ENCODE measurements at regions not wholly inside any gene's neighbourhood (a gene's known extent, or its start where the extent isn't known, plus 50 kb on each side); places are given as distances from the start of the nearest gene placed in this dataset.

GRCh38 chr15:35764661-35765519 lies 218.9 kb upstream of the DPH6 start:
- TF ChIP-seq CTCF (IDR thresholded peaks at IDR 0.05; ENCODE audit: poor library complexity, severe bottlenecking), result no peak
- Histone ChIP-seq H3K4me1 (ENCODE audit: insufficient read depth, poor library complexity, severe bottlenecking) (no peaks in the 10 kb centered on the region), H3K27ac (ENCODE audit: poor library complexity, severe bottlenecking) (no peak overlapping the region), H3K4me3 (ENCODE audit: severe bottlenecking) (no peak overlapping the region), H3K27me3 (ENCODE audit: insufficient read depth, poor library complexity, severe bottlenecking) (no peaks in the 10 kb centered on the region), H3K36me3 (ENCODE audit: low read depth) (no peaks in the 10 kb centered on the region), H3K9me3 (ENCODE audit: severe bottlenecking) (no peaks in the 10 kb centered on the region)
- DNase-seq (ENCODE audit: low spot score) (no peak), ATAC-seq (ENCODE audit: low read depth) (no peak)

- Histone ChIP-seq H3K9me3 (ENCODE audit: severe bottlenecking) (no peaks in the 10 kb centered on the region), H3K27me3 (ENCODE audit: insufficient read depth, poor library complexity, severe bottlenecking) (no peaks in the 10 kb centered on the region), H3K36me3 (ENCODE audit: low read depth) (no peaks in the 10 kb centered on the region), H3K4me1 (ENCODE audit: insufficient read depth, poor library complexity, severe bottlenecking) (no peaks in the 10 kb centered on the region), H3K27ac (ENCODE audit: poor library complexity, severe bottlenecking) (no peak overlapping the region), H3K4me3 (ENCODE audit: severe bottlenecking) (no peak overlapping the region)
- no peak for DNase-seq (ENCODE audit: low spot score)
- no peak for TF ChIP-seq CTCF (IDR thresholded peaks at IDR 0.05; ENCODE audit: poor library complexity, severe bottlenecking)
- no peak for ATAC-seq (ENCODE audit: low read depth)
These were observed 223.0 kb upstream of the DPH6 start for GRCh38 chr15:35768949-35769348.

GRCh38 chr15:35769656-35770055 lies 223.7 kb upstream of the DPH6 start:
- TF ChIP-seq CTCF (IDR thresholded peaks at IDR 0.05; ENCODE audit: poor library complexity, severe bottlenecking), result no peak
- H3K4me3 ChIP-seq (ENCODE audit: severe bottlenecking), result no peak overlapping the region
- DNase-seq (ENCODE audit: low spot score) (no peak), ATAC-seq (ENCODE audit: low read depth) (0 out of 3 replicates have a peak, but pooled peaks have one; percentile 23)
- no peak overlapping the region for H3K27ac ChIP-seq (ENCODE audit: poor library complexity, severe bottlenecking)
- no peaks in the 10 kb centered on the region for H3K27me3 ChIP-seq (ENCODE audit: insufficient read depth, poor library complexity, severe bottlenecking)
- H3K4me1 ChIP-seq (ENCODE audit: insufficient read depth, poor library complexity, severe bottlenecking), result no peaks in the 10 kb centered on the region
- no peaks in the 10 kb centered on the region for H3K36me3 ChIP-seq (ENCODE audit: low read depth)
- H3K9me3 ChIP-seq (ENCODE audit: severe bottlenecking), result no peaks in the 10 kb centered on the region

- ATAC-seq (ENCODE audit: low read depth) (0 out of 3 replicates have a peak, but pooled peaks have one; percentile 30), DNase-seq (ENCODE audit: low spot score) (no peak)
- H3K36me3 ChIP-seq (ENCODE audit: low read depth), result no peaks in the 10 kb centered on the region
- H3K27ac ChIP-seq (ENCODE audit: poor library complexity, severe bottlenecking), result no peak overlapping the region
- H3K4me1 ChIP-seq (ENCODE audit: insufficient read depth, poor library complexity, severe bottlenecking), result no peaks in the 10 kb centered on the region
- no peak for TF ChIP-seq CTCF (IDR thresholded peaks at IDR 0.05; ENCODE audit: poor library complexity, severe bottlenecking)
- H3K27me3 ChIP-seq (ENCODE audit: insufficient read depth, poor library complexity, severe bottlenecking), result no peaks in the 10 kb centered on the region
- H3K4me3 ChIP-seq (ENCODE audit: severe bottlenecking), result no peak overlapping the region
- no peaks in the 10 kb centered on the region for H3K9me3 ChIP-seq (ENCODE audit: severe bottlenecking)
These were observed 225.9 kb upstream of the DPH6 start for GRCh38 chr15:35771746-35772442.
